Retinal pigment epithelial cell (primary cell): ENCODE measurements at regions not wholly inside any gene's neighbourhood (a gene's known extent, or its start where the extent isn't known, plus 50 kb on each side); places are given as distances from the start of the nearest gene placed in this dataset.

Source experiments
- DNase-seq: peaks from one replicate; pipeline ENCODE4 v3.0.0-alpha.2; 2010; ENCODE audit warnings: low read depth
- H3K4me3 ChIP-seq: 2 replicates; pipeline ENCODE4 v1.5.1; 2011; ENCODE audit warnings: mild to moderate bottlenecking, low read length, control low read depth, moderate library complexity
- CTCF ChIP-seq: conservative IDR thresholded peaks from 2 replicates; pipeline ENCODE4 v1.5.1; 2011; ENCODE audit warnings: low read depth, low read length, control low read depth, inconsistent platforms

DNA sequence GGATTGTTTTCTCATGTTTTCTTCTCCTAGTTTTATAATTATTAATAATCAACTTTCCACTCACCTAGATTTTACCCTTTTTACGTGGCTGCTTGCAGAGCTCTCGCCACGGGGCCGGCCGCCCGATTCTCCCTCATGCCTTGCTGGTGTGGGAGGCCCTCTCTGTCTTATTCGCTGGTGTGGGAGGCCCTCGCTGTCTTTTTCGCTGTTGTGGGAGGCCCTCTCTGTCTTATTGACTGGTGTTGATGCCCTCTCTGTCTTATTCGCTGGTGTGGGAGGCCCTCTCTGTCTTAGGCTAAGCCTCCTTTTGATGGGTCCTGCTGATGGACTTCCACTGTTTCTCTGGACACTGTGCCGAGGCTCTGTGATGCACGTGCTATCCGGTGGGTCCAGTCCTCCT lies 161.3 kb upstream of the IRX2 start:
- H3K4me3 ChIP-seq = no peak overlapping the region
- DNase-seq = no peak
- no peak for TF ChIP-seq CTCF

DNA sequence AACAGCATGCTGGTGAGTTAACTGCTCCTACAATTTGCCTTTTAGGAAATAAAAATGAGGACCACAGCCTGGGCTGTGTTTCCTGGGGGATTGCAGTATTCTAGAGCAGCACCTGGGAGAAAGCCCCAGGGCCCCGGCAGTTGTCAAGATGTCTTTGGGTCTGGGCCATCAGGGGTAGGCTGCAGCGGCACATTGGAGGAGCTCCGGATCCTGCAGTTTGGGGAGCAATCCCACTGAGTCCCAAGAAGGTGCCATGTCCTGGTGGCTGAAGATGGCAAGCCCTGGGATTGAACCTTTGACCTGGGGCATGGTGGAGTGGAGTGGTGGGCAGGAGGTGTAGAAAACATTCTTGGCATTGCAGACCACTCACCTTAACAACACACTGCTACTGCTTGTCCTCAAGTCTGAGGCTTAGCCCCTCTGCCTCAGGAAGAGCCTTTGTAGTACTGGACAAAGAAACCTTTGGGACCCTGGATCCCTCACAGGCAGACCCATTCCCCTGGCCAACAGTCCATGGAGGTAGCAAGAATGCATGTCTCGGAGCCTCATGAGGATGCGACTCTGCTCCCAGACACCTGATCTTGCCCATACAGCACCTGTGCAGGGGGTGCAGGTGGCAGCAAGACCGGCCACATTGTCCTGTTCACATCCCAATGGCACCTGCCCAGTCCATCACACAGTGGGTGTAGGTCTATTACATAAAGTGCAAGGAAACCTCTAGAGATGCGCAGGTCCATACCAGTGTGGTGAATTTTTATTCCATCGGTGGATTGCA lies 159.1 kb upstream of the IRX2 start:
- no peak for DNase-seq
- H3K4me3 ChIP-seq = no peak overlapping the region
- no peak for TF ChIP-seq CTCF

DNA sequence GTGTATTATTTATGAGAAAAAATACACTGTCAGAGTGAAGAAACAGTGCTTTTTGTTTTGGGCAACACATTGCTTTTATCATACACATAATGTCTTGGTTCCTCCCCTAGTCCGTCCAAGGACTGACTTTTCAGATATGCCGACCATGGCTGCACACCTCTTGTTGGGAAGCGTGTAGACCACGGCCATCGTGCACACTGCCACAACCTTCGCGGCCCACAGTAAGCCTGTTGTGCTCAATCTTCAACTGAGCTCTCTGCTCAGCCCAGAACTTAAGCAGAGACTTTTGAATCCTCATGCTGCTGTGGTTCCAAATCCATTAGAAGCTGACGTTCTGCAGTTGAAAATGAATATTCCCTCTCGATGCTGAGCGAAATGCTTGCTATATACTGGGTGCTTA lies 157.6 kb upstream of the IRX2 start:
- H3K4me3 ChIP-seq = no peak overlapping the region
- no peak for TF ChIP-seq CTCF
- DNase-seq = no peak

DNA sequence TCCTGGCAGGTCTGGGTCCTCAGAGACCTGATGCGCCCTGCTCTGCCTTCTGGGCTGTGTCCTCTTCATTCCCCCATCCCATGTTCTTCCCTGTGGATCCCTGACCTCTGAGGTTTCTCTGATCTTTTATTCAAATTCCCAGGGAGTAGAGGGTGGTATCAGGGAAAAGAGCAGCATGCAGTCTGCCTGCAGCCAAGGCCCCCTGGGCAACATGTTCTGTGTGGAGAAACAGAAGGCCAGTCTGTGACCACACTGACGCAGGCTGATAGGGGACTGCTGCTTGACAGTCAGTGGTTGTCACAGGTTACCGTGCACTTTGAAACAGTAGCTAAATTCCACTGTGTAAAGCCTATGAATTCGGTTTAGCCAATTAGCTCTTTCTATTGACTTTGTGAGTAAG lies 156.6 kb upstream of the IRX2 start:
- DNase-seq = no peak
- TF ChIP-seq CTCF = no peak
- H3K4me3 ChIP-seq = no peak overlapping the region

DNA sequence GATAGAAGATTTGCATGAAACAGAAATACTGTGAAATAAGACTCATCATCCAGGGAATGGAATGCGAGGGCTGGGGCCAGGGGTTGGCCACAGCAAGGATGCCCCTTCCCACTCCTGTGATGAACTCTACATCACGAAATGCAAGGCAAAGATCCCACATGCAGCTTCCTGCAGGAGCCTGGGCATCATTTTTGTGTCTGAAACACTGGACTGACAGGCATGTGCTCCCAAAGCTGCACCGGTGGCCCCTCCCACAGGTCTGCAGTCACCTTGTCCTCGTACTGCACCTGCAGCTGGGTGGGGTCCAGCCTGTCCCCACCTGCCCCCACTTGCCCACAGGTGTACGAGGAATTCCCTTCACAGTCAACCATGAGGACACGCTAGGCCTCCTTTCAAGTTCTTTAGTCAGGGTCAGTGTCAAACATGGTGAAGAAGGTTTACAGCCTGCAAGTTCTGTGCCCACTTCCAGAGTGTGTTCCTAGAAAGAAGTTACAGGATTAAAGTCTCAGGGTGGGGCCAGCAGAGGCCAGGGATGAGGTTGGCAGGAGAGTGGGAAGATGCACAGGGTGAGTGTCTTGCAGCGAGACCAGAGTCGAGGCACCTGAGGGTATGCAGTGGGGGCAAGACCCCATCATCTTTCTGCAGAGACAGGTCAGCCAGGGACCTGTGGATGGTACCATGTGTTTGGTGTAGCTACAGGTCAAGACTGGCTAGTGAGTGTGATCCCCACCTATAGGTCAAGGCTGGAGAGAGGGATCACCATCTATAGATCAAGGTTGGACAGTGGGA lies 155.0 kb upstream of the IRX2 start:
- DNase-seq = no peak
- no peak overlapping the region for H3K4me3 ChIP-seq
- TF ChIP-seq CTCF = no peak

DNA sequence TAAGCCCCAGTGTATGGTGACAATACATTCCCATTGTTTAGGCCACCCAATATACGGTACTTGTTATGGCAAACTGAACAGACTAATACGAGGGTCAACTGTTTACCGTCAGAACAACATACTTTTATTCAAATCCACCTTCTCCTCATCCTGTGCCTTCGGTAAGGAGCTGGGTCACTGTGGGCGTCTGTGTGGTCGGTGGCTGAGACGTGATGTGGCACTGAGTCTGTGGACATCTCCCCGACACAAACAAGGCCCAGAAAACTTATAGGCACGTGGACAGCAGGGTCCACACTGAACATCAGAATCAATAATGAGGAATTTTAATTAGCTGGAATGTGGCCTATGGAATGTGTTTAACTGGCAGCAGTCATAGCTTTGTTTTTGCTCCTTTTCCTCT lies 154.3 kb upstream of the IRX2 start:
- H3K4me3 ChIP-seq = no peak overlapping the region
- no peak for TF ChIP-seq CTCF
- no peak for DNase-seq

DNA sequence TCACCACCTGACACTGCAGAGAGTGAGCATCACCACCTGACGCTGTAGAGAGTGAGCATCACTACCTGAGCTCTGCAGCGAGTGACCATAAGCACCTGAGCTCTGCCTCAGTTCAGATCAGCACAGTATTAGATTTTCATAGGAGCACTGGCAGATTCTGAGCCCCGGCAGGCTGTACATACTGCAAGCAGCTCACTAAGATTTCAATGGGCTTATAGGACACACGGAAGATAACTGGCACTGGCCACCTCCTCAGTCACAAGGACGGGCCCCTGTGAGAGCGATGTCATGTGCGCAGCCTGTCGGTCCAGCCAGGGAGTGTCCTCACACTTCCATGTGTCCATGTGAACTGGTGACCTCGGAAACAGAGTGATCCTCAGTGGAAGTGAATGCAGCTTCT lies 153.5 kb upstream of the IRX2 start:
- H3K4me3 ChIP-seq = no peak overlapping the region
- no peak for TF ChIP-seq CTCF
- no peak for DNase-seq
